HCT116 (cell line): ENCODE measurements at regions not wholly inside any gene's neighbourhood (a gene's known extent, or its start where the extent isn't known, plus 50 kb on each side); places are given as distances from the start of the nearest gene placed in this dataset.

Experiments
- ATAC-seq: fragments of 200-7000 bp; cut with Tn5 transposase; 2 replicates; pipeline ENCODE4 v1.9.1; 2020; ENCODE audit warnings: mild to moderate bottlenecking, moderate library complexity
- BruUV-seq: library from RNA; stranded (reverse); fragments of 400-500 nt; replicated peaks from 2 replicates; lab custom pipeline; 2021; lab: Mats Ljungman, UMichigan
- CTCF ChIA-PET: fragments of 300-600 bp; sonication (Branson Sonifier 250); formaldehyde crosslinking; loops from one replicate; lab custom pipeline; 2021; ENCODE audit warnings: antibody characterized with exemption; lab: Charles Lee
- POLR2A ChIA-PET: fragments of 300-600, 350-600 bp; sonication (Branson Sonifier 250); formaldehyde crosslinking; loops from one replicate; lab custom pipeline; 2021; ENCODE audit warnings: antibody characterized with exemption; lab: Charles Lee
- RAD21 ChIA-PET, 2 experiments: fragments of 300-600 bp; sonication (Branson Sonifier 250); formaldehyde crosslinking; loops; one replicate each; lab custom pipeline; 2023; ENCODE audit warnings: low total read pairs in 2 of 2; ENCODE audit not compliant: uncharacterized antibody in 2 of 2, unreplicated experiment in 2 of 2, low non-redundant PET in 1 of 2; lab: Charles Lee
- DNase-seq: peaks from one replicate; pipeline ENCODE4 v3.0.0-alpha.2; 2010; ENCODE audit warnings: low read depth, low spot score
- H2AFZ ChIP-seq: fragments of 200-600 bp; shearing (Covaris generic), sonication (generic); 2 replicates; pipeline ENCODE4 v1.6.1; 2017; ENCODE audit warnings: low read depth, mixed run types, mixed read lengths, antibody characterized with exemption, low read length; ENCODE audit not compliant: poor library complexity, severe bottlenecking
- H3K27ac ChIP-seq: 2 replicates; pipeline ENCODE4 v1.5.1; 2012; ENCODE audit warnings: low read depth, low read length
- H3K27me3 ChIP-seq: fragments of 200-600 bp; sonication (generic); 2 replicates; pipeline ENCODE4 v1.6.1; 2016; ENCODE audit warnings: mixed run types, low read length, mixed read lengths; ENCODE audit not compliant: insufficient read depth
- H3K36me3 ChIP-seq, 2 experiments: fragments of 200-500 bp in 1 of 2; fragments of 200-600 bp in 1 of 2; sonication (Bioruptor generic) in 1 of 2; sonication (generic) in 1 of 2; 2 replicates each; pipeline versions ENCODE4 v1.5.1 to v1.6.1; 2014 to 2016; ENCODE audit warnings: low read length in 2 of 2, inconsistent platforms in 1 of 2, mixed read lengths in 1 of 2, mixed run types in 1 of 2; ENCODE audit not compliant: insufficient read depth in 2 of 2, control insufficient read depth in 1 of 2
- H3K4me1 ChIP-seq, 2 experiments: fragments of 200-600 bp in 1 of 2; sonication (generic) in 1 of 2; 2 replicates each; pipeline versions ENCODE4 v1.5.1 to v1.6.1; 2012 to 2017; ENCODE audit warnings: low read length in 2 of 2, inconsistent platforms in 1 of 2, mild to moderate bottlenecking in 1 of 2, mixed read lengths in 1 of 2, mixed run types in 1 of 2, moderate library complexity in 1 of 2; ENCODE audit not compliant: insufficient read depth in 2 of 2, control insufficient read depth in 1 of 2
- H3K4me2 ChIP-seq: fragments of 200-600 bp; sonication (generic); 2 replicates; pipeline ENCODE4 v1.6.1; 2017; ENCODE audit warnings: mixed run types, low read length, mixed read lengths
- H3K4me3 ChIP-seq, 2 experiments: fragments of 200-600 bp in 1 of 2; sonication (generic) in 1 of 2; replicated peaks in 1 of 2; 2 replicates each; pipeline ENCODE4 v1.5.1; 2011 to 2016; ENCODE audit warnings: low read length in 2 of 2, control low read depth in 1 of 2, low read depth in 1 of 2, mild to moderate bottlenecking in 1 of 2, mixed read lengths in 1 of 2, mixed run types in 1 of 2
- H3K79me2 ChIP-seq: fragments of 200-600 bp; sonication (generic); 2 replicates; pipeline ENCODE4 v1.6.1; 2017; ENCODE audit warnings: mild to moderate bottlenecking, mixed run types, low read length, moderate library complexity, mixed read lengths; ENCODE audit not compliant: insufficient read depth
- H3K9ac ChIP-seq: fragments of 200-600 bp; sonication (generic); 2 replicates; pipeline ENCODE4 v1.6.1; 2016; ENCODE audit warnings: low read length, mixed read lengths
- H3K9me2 ChIP-seq: fragments of 200-600 bp; sonication (generic), shearing (Covaris generic); 2 replicates; pipeline ENCODE4 v1.6.1; 2017; ENCODE audit warnings: mixed run types, mild to moderate bottlenecking, moderate library complexity; ENCODE audit not compliant: insufficient read depth
- H3K9me3 ChIP-seq, 2 experiments: fragments of 200-500 bp in 1 of 2; fragments of 200-600 bp in 1 of 2; sonication (Bioruptor generic) in 1 of 2; sonication (generic) in 1 of 2; 2 replicates each; pipeline ENCODE4 v1.6.1; 2014 to 2017; ENCODE audit warnings: low read length in 2 of 2, mixed read lengths in 2 of 2, inconsistent platforms in 1 of 2, low read depth in 1 of 2, mild to moderate bottlenecking in 1 of 2, mixed run types in 1 of 2, moderate library complexity in 1 of 2; ENCODE audit not compliant: control insufficient read depth in 1 of 2, insufficient read depth in 1 of 2
- H4K20me1 ChIP-seq: fragments of 200-600 bp; sonication (generic), shearing (Covaris generic); 2 replicates; pipeline ENCODE4 v1.6.1; 2017; ENCODE audit warnings: mixed run types, mild to moderate bottlenecking, moderate library complexity; ENCODE audit not compliant: insufficient read depth
- CBX3 ChIP-seq: IDR thresholded peaks from 2 replicates; pipeline ENCODE4 v1.6.1; 2012; ENCODE audit warnings: low read depth
- EZH2 ChIP-seq: fragments of 200-600 bp; sonication (generic); IDR thresholded peaks from 2 replicates; pipeline ENCODE4 v1.6.1; 2017; ENCODE audit warnings: antibody characterized with exemption, mixed run types
- EZH2phosphoT487 ChIP-seq: fragments of 200-600 bp; IDR thresholded peaks from 2 replicates; pipeline ENCODE4 v1.6.1; 2018; ENCODE audit warnings: antibody characterized with exemption, borderline replicate concordance
- FOSL1 ChIP-seq: IDR thresholded peaks from 2 replicates; pipeline ENCODE4 v1.6.1; 2012; ENCODE audit warnings: low read depth
- JUND ChIP-seq: IDR thresholded peaks from 2 replicates; pipeline ENCODE4 v1.6.1; 2012
- MAX ChIP-seq: IDR thresholded peaks from 2 replicates; pipeline ENCODE4 v1.6.1; 2012
- POLR2A ChIP-seq: IDR thresholded peaks from 2 replicates; pipeline ENCODE4 v1.7.0; 2011; ENCODE audit warnings: borderline replicate concordance; ENCODE audit not compliant: insufficient read depth, insufficient read length; ENCODE audit errors: extremely low read depth
- POLR2AphosphoS5 ChIP-seq: IDR thresholded peaks from 2 replicates; pipeline ENCODE4 v1.6.1; 2011; ENCODE audit warnings: mild to moderate bottlenecking, low read depth, low read length, moderate library complexity
- SIN3A ChIP-seq: IDR thresholded peaks from 2 replicates; pipeline ENCODE4 v1.6.1; 2012; ENCODE audit warnings: low read depth
- SP1 ChIP-seq: IDR thresholded peaks from 2 replicates; pipeline ENCODE4 v1.6.1; 2012; ENCODE audit warnings: low read depth
- ZBTB33 ChIP-seq: IDR thresholded peaks from 2 replicates; pipeline ENCODE4 v1.6.1; 2011; ENCODE audit warnings: mild to moderate bottlenecking, low read length, moderate library complexity; ENCODE audit not compliant: insufficient replicate concordance; ENCODE audit errors: extremely low read depth
- ZFX ChIP-seq: fragments of 450-650 bp; IDR thresholded peaks from 2 replicates; pipeline ENCODE4 v1.6.1; 2017
- intact Hi-C: fragments of 100-400 bp; cut with micrococcal nuclease; formaldehyde crosslinking; loops from 2 replicates; pipeline ENCODE4 v1.10.0; 2022
- TF ChIP-seq, protein P1 (sequence below), 3 experiments: fragments of 200-600 bp in 1 of 3; sonication (generic) in 1 of 3; IDR thresholded peaks in 2 of 3; conservative IDR thresholded peaks in 1 of 3; 2 replicates each; pipeline ENCODE4 v1.5.1; 2012 to 2017; ENCODE audit warnings: low read depth in 2 of 3, low read length in 2 of 3, antibody characterized with exemption in 1 of 3, borderline replicate concordance in 1 of 3, control low read depth in 1 of 3, mild to moderate bottlenecking in 1 of 3, mixed read lengths in 1 of 3, mixed run types in 1 of 3, moderate library complexity in 1 of 3; ENCODE audit not compliant: insufficient read depth in 1 of 3

DNA sequence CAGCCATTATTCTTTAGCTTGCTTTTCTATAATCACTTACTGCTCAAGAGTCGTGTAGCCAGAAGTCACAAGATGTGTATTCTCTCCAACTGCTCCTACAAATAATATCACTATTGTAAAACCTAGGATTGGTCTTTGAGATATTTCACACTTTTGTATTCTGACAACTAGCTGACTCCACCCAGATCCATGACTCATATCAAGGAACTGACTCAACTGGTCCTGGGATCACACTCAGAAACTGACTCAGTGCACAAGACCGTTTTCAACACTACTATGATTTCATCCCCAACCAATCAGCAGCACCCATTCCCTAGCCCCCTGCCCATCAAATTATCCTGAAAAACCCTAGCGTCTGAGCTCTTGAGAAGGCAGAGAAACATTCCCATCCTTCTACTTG is 56.5 kb upstream of the ORC5 start:
- H4K20me1 ChIP-seq, result no peaks in the 10 kb centered on the region
- no TSS peak for BruUV-seq
- ATAC-seq, result no peak
- no peaks in the 10 kb centered on the region for H3K79me2 ChIP-seq
- no peaks in the 10 kb centered on the region for H3K36me3 ChIP-seq
- CTCF ChIA-PET, result no interaction called here
- RAD21 ChIA-PET, result no interaction called here
- intact Hi-C loops, result no loop called here
- H3K27ac ChIP-seq, result no peak overlapping the region
- peaks cover 5% of the 10 kb centered on the region; the same call in 1 of the 2 replicates for H3K27me3 ChIP-seq
- DNase-seq, result no peak
- TF ChIP-seq CBX3, result no peak
- peak; percentile 52; the same call in 1 of the 2 replicates for TF ChIP-seq FOSL1
- TF ChIP-seq ZFX, result no peak
- no peak for TF ChIP-seq SIN3A
- peak; percentile 19; the same call in 1 of the 2 replicates for TF ChIP-seq JUND
- POLR2A ChIA-PET, result no interaction called here
- no peaks in the 10 kb centered on the region for H3K4me1 ChIP-seq
- no peak overlapping the region for H3K4me3 ChIP-seq
- H3K9me3 ChIP-seq, result peaks cover 0 to 15% of the 10 kb centered on the region in 2 experiments; a peak in 2 of 4 replicates
- no peak overlapping the region for H3K9ac ChIP-seq
- no peak overlapping the region for H2AFZ ChIP-seq
- H3K9me2 ChIP-seq, result no peaks in the 10 kb centered on the region
- H3K4me2 ChIP-seq, result no peak overlapping the region

DNA sequence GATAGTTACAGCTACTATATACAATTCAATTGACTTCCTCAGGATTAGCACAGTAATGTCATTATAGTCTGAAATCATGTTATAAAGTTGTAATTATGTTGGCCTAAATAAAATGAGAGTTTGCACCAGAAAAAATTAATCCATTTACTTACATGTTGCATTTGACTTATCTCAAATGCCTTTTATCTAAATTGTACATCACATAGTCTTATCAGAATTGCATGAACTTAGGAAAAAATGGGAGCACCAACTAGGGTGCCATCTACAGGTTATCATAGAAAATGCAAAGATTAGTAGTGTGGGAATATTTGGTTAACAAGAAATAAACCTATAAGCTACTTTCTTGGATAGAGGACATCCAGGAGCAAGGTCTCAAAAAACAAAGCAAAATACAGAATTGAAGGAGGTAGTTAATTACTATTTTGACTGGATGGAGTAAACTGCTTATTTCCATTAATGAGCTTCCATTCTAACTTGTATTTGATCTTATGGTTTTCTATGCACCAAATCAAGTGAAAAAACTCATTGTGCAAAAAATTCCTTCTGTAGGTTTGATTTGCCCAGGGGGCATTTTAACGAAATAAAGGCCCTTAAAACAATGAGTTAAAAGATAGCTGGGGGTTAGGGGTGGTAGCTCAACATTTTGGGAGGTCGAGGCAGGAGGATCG is 60.0 kb upstream of the ORC5 start:
- intact Hi-C loops, result no loop called here
- ChIA-PET RAD21 (no interaction called here), CTCF (interaction anchor here (1.4 to 1.9 kb wide), 2 partner anchors 36 to 595 kb away, joined by 3 to 13 read pairs; no protein-coding TSS in a partner anchor), POLR2A (no interaction called here)
- H4K20me1 ChIP-seq, result no peaks in the 10 kb centered on the region
- H3K4me1 ChIP-seq, result no peaks in the 10 kb centered on the region
- DNase-seq (no peak), ATAC-seq (no peak)
- no peak overlapping the region for H3K4me3 ChIP-seq
- H3K4me2 ChIP-seq, result no peak overlapping the region
- H3K9me2 ChIP-seq, result no peaks in the 10 kb centered on the region
- peaks cover 0 to 15% of the 10 kb centered on the region in 2 experiments; a peak in 2 of 4 replicates for H3K9me3 ChIP-seq
- no peaks in the 10 kb centered on the region for H3K36me3 ChIP-seq
- H3K9ac ChIP-seq, result no peak overlapping the region
- no TSS peak for BruUV-seq
- H3K27ac ChIP-seq, result no peak overlapping the region
- H2AFZ ChIP-seq, result no peak overlapping the region
- H3K79me2 ChIP-seq, result no peaks in the 10 kb centered on the region
- peaks cover 13% of the 10 kb centered on the region for H3K27me3 ChIP-seq
- TF ChIP-seq EZH2, result no peak
- TF ChIP-seq POLR2AphosphoS5, result no peak
- no peak for TF ChIP-seq EZH2phosphoT487
- TF ChIP-seq POLR2A, result no peak
- TF ChIP-seq SP1, result no peak
- no peak for TF ChIP-seq FOSL1
- TF ChIP-seq MAX, result no peak
- TF ChIP-seq, protein P1, sequence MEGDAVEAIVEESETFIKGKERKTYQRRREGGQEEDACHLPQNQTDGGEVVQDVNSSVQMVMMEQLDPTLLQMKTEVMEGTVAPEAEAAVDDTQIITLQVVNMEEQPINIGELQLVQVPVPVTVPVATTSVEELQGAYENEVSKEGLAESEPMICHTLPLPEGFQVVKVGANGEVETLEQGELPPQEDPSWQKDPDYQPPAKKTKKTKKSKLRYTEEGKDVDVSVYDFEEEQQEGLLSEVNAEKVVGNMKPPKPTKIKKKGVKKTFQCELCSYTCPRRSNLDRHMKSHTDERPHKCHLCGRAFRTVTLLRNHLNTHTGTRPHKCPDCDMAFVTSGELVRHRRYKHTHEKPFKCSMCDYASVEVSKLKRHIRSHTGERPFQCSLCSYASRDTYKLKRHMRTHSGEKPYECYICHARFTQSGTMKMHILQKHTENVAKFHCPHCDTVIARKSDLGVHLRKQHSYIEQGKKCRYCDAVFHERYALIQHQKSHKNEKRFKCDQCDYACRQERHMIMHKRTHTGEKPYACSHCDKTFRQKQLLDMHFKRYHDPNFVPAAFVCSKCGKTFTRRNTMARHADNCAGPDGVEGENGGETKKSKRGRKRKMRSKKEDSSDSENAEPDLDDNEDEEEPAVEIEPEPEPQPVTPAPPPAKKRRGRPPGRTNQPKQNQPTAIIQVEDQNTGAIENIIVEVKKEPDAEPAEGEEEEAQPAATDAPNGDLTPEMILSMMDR (IDR thresholded peaks at IDR 0.05 in 2 of 3, conservative IDR thresholded peaks at IDR 0.05 in 1 of 3; ENCODE audit: borderline replicate concordance in 1 of 3, insufficient read depth in 1 of 3, low read depth in 2 of 3, low read length in 2 of 3), result peak; percentile 10 to 44 (median 34); a peak in 5 of 6 replicates
- TF ChIP-seq ZBTB33, result no peak
